GM18508 (cell line): ENCODE measurements at regions not wholly inside any gene's neighbourhood (a gene's known extent, or its start where the extent isn't known, plus 50 kb on each side); places are given as distances from the start of the nearest gene placed in this dataset.

Source experiments
- ATAC-seq: cut with Tn5 transposase; IDR thresholded peaks from one replicate; pipeline ENCODE4 v1.9.1; 2021; ENCODE audit warnings: moderate number of reproducible peaks; ENCODE audit not compliant: insufficient read depth, unreplicated experiment

- ATAC-seq: no peak
Measured at GRCh38 chr4:33193109-33193508, 2472.9 kb downstream of the PCDH7 start.

GRCh38 chr4:33200377-33200776 is 2480.2 kb downstream of the PCDH7 start:
- no peak for ATAC-seq

DNA sequence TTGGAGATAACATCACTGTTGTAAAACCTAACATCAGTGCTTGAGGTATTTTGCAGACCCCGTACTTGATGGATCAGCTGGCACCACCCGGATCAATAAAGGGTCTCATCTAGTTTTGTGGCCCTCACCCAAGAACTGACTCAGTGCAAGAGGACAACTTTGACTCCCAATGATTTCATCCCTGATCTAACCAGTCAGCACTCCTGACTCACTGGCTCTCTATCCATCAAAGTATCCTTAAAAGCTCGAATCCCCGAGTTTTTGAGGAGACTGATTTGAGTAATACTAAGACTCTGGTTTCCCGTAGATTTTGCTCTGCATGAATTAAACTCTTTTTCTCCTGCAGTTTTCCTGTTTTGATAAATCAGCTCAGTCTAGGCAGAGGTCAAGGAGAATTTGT is 2498.1 kb downstream of the PCDH7 start:
- no peak for ATAC-seq

GRCh38 chr4:33226133-33226532 is 2506.0 kb downstream of the PCDH7 start:
- no peak for ATAC-seq

DNA sequence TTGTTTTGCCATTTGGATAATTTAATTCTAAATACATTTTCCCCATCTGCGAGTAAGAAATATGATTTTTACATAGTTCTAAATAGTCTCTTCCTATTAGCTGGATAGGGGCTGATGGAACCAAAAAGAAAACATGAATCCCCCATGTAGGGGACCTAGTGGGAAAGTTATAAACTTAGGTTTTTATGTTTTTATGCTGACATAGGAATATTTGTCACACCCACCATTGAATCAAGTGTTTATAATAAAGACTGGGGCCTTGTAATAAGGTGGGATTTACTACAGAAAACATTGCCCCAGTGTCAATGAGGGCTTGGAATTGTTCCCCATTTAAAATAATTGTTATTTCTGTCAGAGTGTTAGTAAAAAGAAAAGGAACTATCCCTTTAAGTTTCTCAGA is 2506.6 kb downstream of the PCDH7 start:
- no peak for ATAC-seq

DNA sequence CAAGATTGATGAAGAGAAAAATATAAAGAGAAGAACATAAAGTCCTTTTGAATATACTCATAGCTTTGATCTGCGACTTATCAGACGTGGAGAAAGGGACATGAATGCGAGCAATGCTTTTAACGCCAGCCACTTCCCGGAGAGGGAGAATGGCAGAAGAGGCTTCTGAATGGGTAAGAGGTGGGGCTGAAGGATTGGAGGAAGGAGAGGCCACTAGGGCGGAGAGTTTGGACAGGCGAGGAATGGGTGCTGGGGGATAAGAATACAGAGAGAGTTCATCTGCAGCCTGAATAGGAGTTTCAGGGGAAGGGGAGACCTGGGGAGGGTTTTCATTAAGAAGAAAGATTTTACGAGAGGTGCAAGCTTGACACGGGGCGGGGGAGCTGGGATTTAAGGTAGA is 2534.9 kb downstream of the PCDH7 start:
- ATAC-seq: no peak

DNA sequence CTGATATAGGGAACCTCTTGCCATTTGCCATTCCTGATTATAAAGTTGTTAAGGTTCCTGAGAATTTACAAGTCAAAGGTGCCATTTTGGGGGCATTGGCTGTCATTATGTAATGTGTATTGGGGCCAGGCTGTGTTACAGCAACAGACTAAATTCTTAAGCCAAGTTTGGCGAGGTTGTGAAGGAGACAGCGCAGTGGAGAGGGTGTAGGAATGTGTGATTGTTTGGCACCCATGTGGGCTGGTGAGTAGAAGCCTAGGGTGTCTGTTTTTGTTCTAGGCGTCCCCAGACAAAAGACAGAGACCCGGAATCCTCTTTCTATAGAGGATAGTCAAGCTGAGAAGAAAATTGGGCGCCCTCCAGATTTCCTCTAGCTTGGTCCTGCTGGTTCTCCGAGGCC is 2535.3 kb downstream of the PCDH7 start:
- no peak for ATAC-seq

- ATAC-seq: no peak
Measured at GRCh38 chr4:33262824-33263223, 2542.7 kb downstream of the PCDH7 start.

DNA sequence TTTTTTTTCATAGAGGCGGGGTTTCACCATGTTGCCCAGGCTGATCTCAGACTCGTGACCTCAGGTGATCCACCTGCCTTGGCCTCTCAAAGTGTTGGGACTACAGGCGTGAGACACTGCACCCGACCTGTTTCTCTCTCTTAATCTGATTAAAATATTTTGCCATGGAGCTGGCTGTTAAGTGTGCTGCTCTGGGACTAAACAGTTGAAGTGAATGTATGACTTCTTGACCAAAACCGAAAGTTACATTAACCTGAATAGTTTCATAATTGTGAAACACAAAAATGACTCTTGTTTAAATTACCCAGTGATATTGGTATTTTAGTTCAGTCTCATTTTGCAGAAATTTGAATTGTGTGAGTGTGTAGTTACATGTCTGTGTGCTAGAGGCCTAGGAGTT is 2548.6 kb downstream of the PCDH7 start:
- ATAC-seq: no peak

- ATAC-seq: no peak
Measured at GRCh38 chr4:33270403-33270802, 2550.2 kb downstream of the PCDH7 start.

- no peak for ATAC-seq
Measured at GRCh38 chr4:33272722-33273121, 2552.6 kb downstream of the PCDH7 start.

GRCh38 chr4:33283818-33284217 is 2563.6 kb downstream of the PCDH7 start:
- ATAC-seq: no peak

DNA sequence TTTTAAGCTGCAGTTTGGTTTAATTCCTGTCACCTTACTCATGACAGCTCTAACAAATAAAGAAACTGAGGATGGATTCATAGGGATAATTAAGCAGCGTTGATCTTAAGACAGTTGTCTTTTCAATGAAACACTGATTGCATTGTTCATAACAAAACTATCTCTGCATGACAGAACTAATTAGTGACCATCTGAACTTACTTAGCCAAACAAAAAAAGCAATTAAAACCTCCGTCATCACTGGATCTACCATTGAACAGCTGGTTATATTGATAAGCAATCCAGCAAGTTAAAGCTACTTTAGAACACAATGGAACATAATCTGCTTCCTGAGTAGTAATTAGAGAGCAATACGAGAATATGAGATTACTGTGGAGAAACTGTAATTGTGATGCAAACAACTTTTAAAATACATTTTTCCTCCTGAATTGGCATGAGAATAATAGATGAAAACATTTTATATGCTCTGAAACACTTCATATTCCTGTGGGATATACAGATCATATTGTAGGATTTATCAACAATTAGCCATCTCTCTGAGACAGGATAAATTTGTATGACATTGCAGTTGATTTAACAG is 2576.8 kb downstream of the PCDH7 start:
- ATAC-seq: no peak

DNA sequence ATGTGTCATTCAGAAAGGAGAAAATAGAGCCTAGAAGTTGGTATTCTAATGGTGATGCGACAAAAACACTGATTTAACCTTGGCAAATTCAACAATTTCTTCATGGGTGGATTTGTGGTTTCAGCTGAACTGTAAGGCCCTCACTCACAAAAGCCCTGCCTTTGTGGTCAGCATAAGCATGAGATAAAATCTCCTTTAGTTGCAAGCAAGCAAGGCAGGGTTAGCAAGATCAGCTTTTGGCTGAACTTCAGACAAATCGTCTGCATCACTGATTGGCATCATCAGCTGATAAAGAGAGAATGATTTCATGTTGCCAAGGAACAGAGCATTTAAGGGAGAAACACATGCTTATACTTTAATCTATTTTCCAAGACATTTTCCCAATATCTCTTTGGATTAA is 2582.2 kb downstream of the PCDH7 start:
- no peak for ATAC-seq

GRCh38 chr4:33306131-33306530 is 2586.0 kb downstream of the PCDH7 start:
- no peak for ATAC-seq

- ATAC-seq: no peak
Measured at GRCh38 chr4:33316033-33316432, 2595.9 kb downstream of the PCDH7 start.

GRCh38 chr4:33316578-33316977 is 2596.4 kb downstream of the PCDH7 start:
- no peak for ATAC-seq

DNA sequence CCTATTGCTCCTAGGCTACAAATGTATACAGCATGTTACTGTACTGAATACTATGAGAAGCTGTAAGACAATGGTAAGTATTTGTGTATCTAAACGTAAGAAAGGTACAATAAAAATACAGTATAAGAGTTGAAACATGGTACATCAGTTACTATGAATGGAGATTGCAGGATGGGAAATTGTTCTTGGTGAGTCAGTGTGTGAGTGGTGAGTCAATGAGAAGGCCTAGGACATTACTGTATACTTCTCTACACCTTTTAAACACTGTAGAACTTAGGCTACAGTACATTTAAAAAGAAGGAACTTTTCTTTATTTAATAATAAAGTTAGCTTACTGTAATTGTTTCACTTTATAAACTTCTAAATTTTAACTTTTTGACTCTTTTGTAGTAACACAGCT is 2603.2 kb downstream of the PCDH7 start:
- ATAC-seq: no peak

- no peak for ATAC-seq
Measured at GRCh38 chr4:33334416-33334815, 2614.2 kb downstream of the PCDH7 start.

- no peak for ATAC-seq
Measured at GRCh38 chr4:33339762-33340161, 2619.6 kb downstream of the PCDH7 start.

GRCh38 chr4:33340168-33340567 is 2620.0 kb downstream of the PCDH7 start:
- no peak for ATAC-seq

DNA sequence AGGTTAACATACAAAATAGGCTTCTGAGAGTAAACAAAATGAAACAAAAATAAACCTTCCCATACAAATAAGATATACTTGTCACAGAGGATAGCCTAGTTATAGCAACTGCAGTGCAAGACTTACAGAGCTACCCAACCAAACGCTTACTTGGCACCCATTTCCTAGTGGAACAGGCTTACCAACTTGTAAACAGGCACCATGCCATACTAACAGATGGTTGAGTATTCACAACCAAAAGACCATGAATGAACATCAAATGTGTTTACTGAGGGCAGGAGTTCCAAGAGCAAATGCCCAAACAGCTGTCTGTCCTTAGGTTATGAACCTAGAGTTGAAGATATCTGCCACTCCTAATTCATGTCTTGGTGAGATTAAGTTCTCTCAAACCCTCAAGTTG is 2629.2 kb downstream of the PCDH7 start:
- no peak for ATAC-seq

DNA sequence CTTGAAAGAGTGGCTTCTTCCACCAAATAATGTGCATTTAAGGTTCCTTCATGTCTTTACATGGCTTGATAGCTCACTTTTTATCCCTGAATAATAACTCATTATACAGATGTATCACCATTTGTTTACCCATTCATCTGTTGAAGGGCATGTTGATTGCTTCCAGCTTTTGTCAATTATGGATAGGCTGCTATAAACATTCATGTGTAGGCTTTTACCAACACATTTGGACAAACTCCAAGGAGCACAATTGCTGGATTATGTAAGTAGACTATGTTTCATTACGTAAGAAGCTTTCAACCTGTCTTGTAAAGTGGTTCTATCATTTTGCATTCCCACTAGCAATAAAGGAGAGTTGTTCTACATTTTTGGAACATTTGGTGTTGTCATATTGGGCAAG is 2637.0 kb downstream of the PCDH7 start:
- no peak for ATAC-seq
